ENCODE measurements at regions not wholly inside any gene's neighbourhood (a gene's known extent, or its start where the extent isn't known, plus 50 kb on each side); places are given as distances from the start of the nearest gene placed in this dataset.

GRCh38 chr14:66152302-66152701, 333.9 kb upstream of the CCDC196 start:
- Histone ChIP-seq H3K4me3 (ENCODE audit: low read length) (no peak overlapping the region), H3K4me1 (ENCODE audit: control insufficient read depth, insufficient read depth, low read length) (no peaks in the 10 kb centered on the region), H3K27ac (ENCODE audit: low read length) (no peak overlapping the region), H3K27me3 (ENCODE audit: control insufficient read depth, insufficient read depth, low read length) (no peaks in the 10 kb centered on the region), H3K36me3 (ENCODE audit: control insufficient read depth, insufficient read depth, low read length) (no peaks in the 10 kb centered on the region), H3K9me3 (ENCODE audit: control insufficient read depth, low read depth, low read length) (no peaks in the 10 kb centered on the region)
- DNase-seq: no peak

GRCh38 chr14:66152747-66153146, 333.4 kb upstream of the CCDC196 start:
- no peaks in the 10 kb centered on the region for H3K4me1 ChIP-seq (ENCODE audit: control insufficient read depth, insufficient read depth, low read length)
- DNase-seq: no peak
- WGBS (ENCODE audit: insufficient coverage, low lambda C conversion rate): 100% methylated on average over 1 of the region's 5 CpGs
- no peaks in the 10 kb centered on the region for H3K27me3 ChIP-seq (ENCODE audit: control insufficient read depth, insufficient read depth, low read length)
- H3K4me3 ChIP-seq (ENCODE audit: low read length): no peak overlapping the region
- H3K9me3 ChIP-seq (ENCODE audit: control insufficient read depth, low read depth, low read length): no peaks in the 10 kb centered on the region
- no peak overlapping the region for H3K27ac ChIP-seq (ENCODE audit: low read length)
- H3K36me3 ChIP-seq (ENCODE audit: control insufficient read depth, insufficient read depth, low read length): no peaks in the 10 kb centered on the region

GRCh38 chr14:66163023-66163422, 323.1 kb upstream of the CCDC196 start:
- no CpG with 5 or more reads among the region's 3 CpGs for WGBS (ENCODE audit: insufficient coverage, low lambda C conversion rate)
- no peaks in the 10 kb centered on the region for H3K36me3 ChIP-seq (ENCODE audit: control insufficient read depth, insufficient read depth, low read length)
- no peaks in the 10 kb centered on the region for H3K4me1 ChIP-seq (ENCODE audit: control insufficient read depth, insufficient read depth, low read length)
- no peak overlapping the region for H3K27ac ChIP-seq (ENCODE audit: low read length)
- no peak overlapping the region for H3K4me3 ChIP-seq (ENCODE audit: low read length)
- no peak for DNase-seq
- H3K27me3 ChIP-seq (ENCODE audit: control insufficient read depth, insufficient read depth, low read length): no peaks in the 10 kb centered on the region
- H3K9me3 ChIP-seq (ENCODE audit: control insufficient read depth, low read depth, low read length): no peaks in the 10 kb centered on the region

- Histone ChIP-seq H3K4me3 (ENCODE audit: low read length) (no peak overlapping the region), H3K27ac (ENCODE audit: low read length) (no peak overlapping the region), H3K4me1 (ENCODE audit: control insufficient read depth, insufficient read depth, low read length) (no peaks in the 10 kb centered on the region), H3K9me3 (ENCODE audit: control insufficient read depth, low read depth, low read length) (no peaks in the 10 kb centered on the region), H3K27me3 (ENCODE audit: control insufficient read depth, insufficient read depth, low read length) (no peaks in the 10 kb centered on the region), H3K36me3 (ENCODE audit: control insufficient read depth, insufficient read depth, low read length) (no peaks in the 10 kb centered on the region)
- WGBS (ENCODE audit: insufficient coverage, low lambda C conversion rate): 76% methylated on average over 3 of the region's 3 CpGs
- no peak for DNase-seq
Observed at GRCh38 chr14:66165337-66165736, 320.8 kb upstream of the CCDC196 start.

- Histone ChIP-seq H3K27me3 (ENCODE audit: control insufficient read depth, insufficient read depth, low read length) (no peaks in the 10 kb centered on the region), H3K9me3 (ENCODE audit: control insufficient read depth, low read depth, low read length) (no peaks in the 10 kb centered on the region), H3K4me1 (ENCODE audit: control insufficient read depth, insufficient read depth, low read length) (no peaks in the 10 kb centered on the region), H3K4me3 (ENCODE audit: low read length) (no peak overlapping the region), H3K27ac (ENCODE audit: low read length) (no peak overlapping the region), H3K36me3 (ENCODE audit: control insufficient read depth, insufficient read depth, low read length) (no peaks in the 10 kb centered on the region)
- DNase-seq: no peak
- WGBS (ENCODE audit: insufficient coverage, low lambda C conversion rate): no CpG with 5 or more reads among the region's 1 CpG
Observed at GRCh38 chr14:66174453-66174891, 311.7 kb upstream of the CCDC196 start.

- H3K4me1 ChIP-seq (ENCODE audit: control insufficient read depth, insufficient read depth, low read length): no peaks in the 10 kb centered on the region
- no peak overlapping the region for H3K4me3 ChIP-seq (ENCODE audit: low read length)
- no peaks in the 10 kb centered on the region for H3K36me3 ChIP-seq (ENCODE audit: control insufficient read depth, insufficient read depth, low read length)
- H3K9me3 ChIP-seq (ENCODE audit: control insufficient read depth, low read depth, low read length): no peaks in the 10 kb centered on the region
- H3K27ac ChIP-seq (ENCODE audit: low read length): no peak overlapping the region
- no CpG with 5 or more reads among the region's 1 CpG for WGBS (ENCODE audit: insufficient coverage, low lambda C conversion rate)
- no peaks in the 10 kb centered on the region for H3K27me3 ChIP-seq (ENCODE audit: control insufficient read depth, insufficient read depth, low read length)
- no peak for DNase-seq
Observed at GRCh38 chr14:66177935-66178334, 308.2 kb upstream of the CCDC196 start.

- Histone ChIP-seq H3K9me3 (ENCODE audit: control insufficient read depth, low read depth, low read length) (no peaks in the 10 kb centered on the region), H3K27ac (ENCODE audit: low read length) (no peak overlapping the region), H3K36me3 (ENCODE audit: control insufficient read depth, insufficient read depth, low read length) (no peaks in the 10 kb centered on the region), H3K4me1 (ENCODE audit: control insufficient read depth, insufficient read depth, low read length) (no peaks in the 10 kb centered on the region), H3K4me3 (ENCODE audit: low read length) (no peak overlapping the region), H3K27me3 (ENCODE audit: control insufficient read depth, insufficient read depth, low read length) (no peaks in the 10 kb centered on the region)
- DNase-seq: no peak
- no CpG with 5 or more reads among the region's 1 CpG for WGBS (ENCODE audit: insufficient coverage, low lambda C conversion rate)
Observed at GRCh38 chr14:66196670-66197069, 289.5 kb upstream of the CCDC196 start.

GRCh38 chr14:66197276-66197675, 288.9 kb upstream of the CCDC196 start:
- no peak for DNase-seq
- H3K27ac ChIP-seq (ENCODE audit: low read length): no peak overlapping the region

GRCh38 chr14:66206554-66206953, 279.6 kb upstream of the CCDC196 start:
- Histone ChIP-seq H3K9me3 (ENCODE audit: control insufficient read depth, low read depth, low read length) (no peaks in the 10 kb centered on the region), H3K36me3 (ENCODE audit: control insufficient read depth, insufficient read depth, low read length) (no peaks in the 10 kb centered on the region), H3K27ac (ENCODE audit: low read length) (no peak overlapping the region), H3K4me3 (ENCODE audit: low read length) (no peak overlapping the region), H3K27me3 (ENCODE audit: control insufficient read depth, insufficient read depth, low read length) (no peaks in the 10 kb centered on the region), H3K4me1 (ENCODE audit: control insufficient read depth, insufficient read depth, low read length) (no peaks in the 10 kb centered on the region)
- DNase-seq: no peak
- 100% methylated on average over 1 of the region's 2 CpGs for WGBS (ENCODE audit: insufficient coverage, low lambda C conversion rate)

More at GRCh38 chr14:66197276-66197675, 288.9 kb upstream of the CCDC196 start:
- Histone ChIP-seq H3K9me3 (ENCODE audit: control insufficient read depth, low read depth, low read length) (no peaks in the 10 kb centered on the region), H3K27me3 (ENCODE audit: control insufficient read depth, insufficient read depth, low read length) (no peaks in the 10 kb centered on the region), H3K4me3 (ENCODE audit: low read length) (no peak overlapping the region), H3K36me3 (ENCODE audit: control insufficient read depth, insufficient read depth, low read length) (no peaks in the 10 kb centered on the region), H3K4me1 (ENCODE audit: control insufficient read depth, insufficient read depth, low read length) (no peaks in the 10 kb centered on the region)

GRCh38 chr14:66216763-66217162, 269.4 kb upstream of the CCDC196 start:
- H3K27ac ChIP-seq (ENCODE audit: low read length): no peak overlapping the region
- H3K4me3 ChIP-seq (ENCODE audit: low read length): no peak overlapping the region
- H3K9me3 ChIP-seq (ENCODE audit: control insufficient read depth, low read depth, low read length): no peaks in the 10 kb centered on the region
- WGBS (ENCODE audit: insufficient coverage, low lambda C conversion rate): 100% methylated on average over 1 of the region's 1 CpG
- no peaks in the 10 kb centered on the region for H3K4me1 ChIP-seq (ENCODE audit: control insufficient read depth, insufficient read depth, low read length)
- H3K27me3 ChIP-seq (ENCODE audit: control insufficient read depth, insufficient read depth, low read length): no peaks in the 10 kb centered on the region
- no peak for DNase-seq
- H3K36me3 ChIP-seq (ENCODE audit: control insufficient read depth, insufficient read depth, low read length): no peaks in the 10 kb centered on the region

GRCh38 chr14:66219886-66220285, 266.3 kb upstream of the CCDC196 start:
- Histone ChIP-seq H3K27ac (ENCODE audit: low read length) (no peak overlapping the region), H3K36me3 (ENCODE audit: control insufficient read depth, insufficient read depth, low read length) (no peaks in the 10 kb centered on the region), H3K27me3 (ENCODE audit: control insufficient read depth, insufficient read depth, low read length) (no peaks in the 10 kb centered on the region), H3K9me3 (ENCODE audit: control insufficient read depth, low read depth, low read length) (no peaks in the 10 kb centered on the region), H3K4me3 (ENCODE audit: low read length) (no peak overlapping the region), H3K4me1 (ENCODE audit: control insufficient read depth, insufficient read depth, low read length) (no peaks in the 10 kb centered on the region)
- 100% methylated on average over 1 of the region's 3 CpGs for WGBS (ENCODE audit: insufficient coverage, low lambda C conversion rate)
- no peak for DNase-seq

Data from large intestine (tissue), 3 donors.